ENCODE measurements at regions not wholly inside any gene's neighbourhood (a gene's known extent, or its start where the extent isn't known, plus 50 kb on each side); places are given as distances from the start of the nearest gene placed in this dataset.
"Not testable (repeated sequence)": the region's sequence is repeated elsewhere in the genome, so short reads cannot be mapped to it uniquely, and the experiment has no call there.

- Histone ChIP-seq H3K9me2 (replicated peaks; ENCODE audit: low read depth, low read length) (no peaks in the 10 kb centered on the region), H3K4me3 (ENCODE audit: low read length, poor library complexity, severe bottlenecking) (no peak overlapping the region), H2AFZ (ENCODE audit: low read length) (no peak overlapping the region), H3K27me3 (ENCODE audit: insufficient read depth, low read length, poor library complexity, severe bottlenecking) (no peaks in the 10 kb centered on the region), H4K20me1 (ENCODE audit: insufficient read depth, low read length, poor library complexity, severe bottlenecking) (no peaks in the 10 kb centered on the region), H3K9me3 (ENCODE audit: insufficient read depth, low read depth, low read length) (no peaks in the 10 kb centered on the region), H3K9ac (ENCODE audit: low read depth, low read length, poor library complexity, severe bottlenecking) (no peak overlapping the region), H3K4me2 (ENCODE audit: low read depth, low read length, poor library complexity, severe bottlenecking) (no peak overlapping the region), H3K36me3 (ENCODE audit: insufficient read depth, low read length) (no peaks in the 10 kb centered on the region), H3K4me1 (ENCODE audit: insufficient read depth, low read length, poor library complexity, severe bottlenecking) (no peaks in the 10 kb centered on the region), H3F3A (ENCODE audit: low read depth) (no peaks in the 10 kb centered on the region), H3K79me2 (ENCODE audit: insufficient read depth, low read length) (no peaks in the 10 kb centered on the region)
- TF ChIP-seq CTCF (conservative IDR thresholded peaks at IDR 0.05; ENCODE audit: low read length) (no peak), EZH2phosphoT487 (IDR thresholded peaks at IDR 0.05; ENCODE audit: borderline replicate concordance) (no peak)
These were observed 283.0 kb downstream of the RAB38 start for GRCh38 chr11:87892291-87892690.

- Histone ChIP-seq H3K4me1 (ENCODE audit: insufficient read depth, low read length, poor library complexity, severe bottlenecking) (no peaks in the 10 kb centered on the region), H3K9me2 (replicated peaks; ENCODE audit: low read depth, low read length) (no peaks in the 10 kb centered on the region), H2AFZ (ENCODE audit: low read length) (no peak overlapping the region), H4K20me1 (ENCODE audit: insufficient read depth, low read length, poor library complexity, severe bottlenecking) (no peaks in the 10 kb centered on the region), H3K79me2 (ENCODE audit: insufficient read depth, low read length) (no peaks in the 10 kb centered on the region), H3K27me3 (ENCODE audit: insufficient read depth, low read length, poor library complexity, severe bottlenecking) (no peaks in the 10 kb centered on the region), H3F3A (ENCODE audit: low read depth) (no peaks in the 10 kb centered on the region), H3K4me3 (ENCODE audit: low read length, poor library complexity, severe bottlenecking) (no peak overlapping the region), H3K9ac (ENCODE audit: low read depth, low read length, poor library complexity, severe bottlenecking) (no peak overlapping the region), H3K9me3 (ENCODE audit: insufficient read depth, low read depth, low read length) (no peaks in the 10 kb centered on the region), H3K4me2 (ENCODE audit: low read depth, low read length, poor library complexity, severe bottlenecking) (no peak overlapping the region), H3K36me3 (ENCODE audit: insufficient read depth, low read length) (no peaks in the 10 kb centered on the region)
- TF ChIP-seq CTCF (conservative IDR thresholded peaks at IDR 0.05; ENCODE audit: low read length) = no peak
- TF ChIP-seq EZH2phosphoT487 (IDR thresholded peaks at IDR 0.05; ENCODE audit: borderline replicate concordance) = no peak
These were observed 286.1 kb downstream of the RAB38 start for GRCh38 chr11:87889126-87889525.

- H3K79me2 ChIP-seq (ENCODE audit: insufficient read depth, low read length); H2AFZ ChIP-seq (ENCODE audit: low read length); H3K27me3 ChIP-seq (ENCODE audit: insufficient read depth, low read length, poor library complexity, severe bottlenecking); H3K4me2 ChIP-seq (ENCODE audit: low read depth, low read length, poor library complexity, severe bottlenecking); H3K9ac ChIP-seq (ENCODE audit: low read depth, low read length, poor library complexity, severe bottlenecking); H3K4me3 ChIP-seq (ENCODE audit: low read length, poor library complexity, severe bottlenecking); H3K9me2 ChIP-seq (replicated peaks; ENCODE audit: low read depth, low read length); H4K20me1 ChIP-seq (ENCODE audit: insufficient read depth, low read length, poor library complexity, severe bottlenecking); H3F3A ChIP-seq (ENCODE audit: low read depth); H3K36me3 ChIP-seq (ENCODE audit: insufficient read depth, low read length); H3K4me1 ChIP-seq (ENCODE audit: insufficient read depth, low read length, poor library complexity, severe bottlenecking); H3K9me3 ChIP-seq (ENCODE audit: insufficient read depth, low read depth, low read length): not testable (repeated sequence)
These were observed 290.2 kb downstream of the RAB38 start for GRCh38 chr11:87885084-87885483.

- Histone ChIP-seq H3K79me2 (ENCODE audit: insufficient read depth, low read length) (no peaks in the 10 kb centered on the region), H3K9me3 (ENCODE audit: insufficient read depth, low read depth, low read length) (no peaks in the 10 kb centered on the region), H3K4me2 (ENCODE audit: low read depth, low read length, poor library complexity, severe bottlenecking) (no peak overlapping the region), H3K36me3 (ENCODE audit: insufficient read depth, low read length) (no peaks in the 10 kb centered on the region), H3K4me1 (ENCODE audit: insufficient read depth, low read length, poor library complexity, severe bottlenecking) (no peaks in the 10 kb centered on the region), H3K4me3 (ENCODE audit: low read length, poor library complexity, severe bottlenecking) (no peak overlapping the region), H3F3A (ENCODE audit: low read depth) (no peaks in the 10 kb centered on the region), H3K9me2 (replicated peaks; ENCODE audit: low read depth, low read length) (no peaks in the 10 kb centered on the region), H4K20me1 (ENCODE audit: insufficient read depth, low read length, poor library complexity, severe bottlenecking) (no peaks in the 10 kb centered on the region), H2AFZ (ENCODE audit: low read length) (no peak overlapping the region), H3K9ac (ENCODE audit: low read depth, low read length, poor library complexity, severe bottlenecking) (no peak overlapping the region), H3K27me3 (ENCODE audit: insufficient read depth, low read length, poor library complexity, severe bottlenecking) (no peaks in the 10 kb centered on the region)
- TF ChIP-seq EZH2phosphoT487 (IDR thresholded peaks at IDR 0.05; ENCODE audit: borderline replicate concordance) (no peak), CTCF (conservative IDR thresholded peaks at IDR 0.05; ENCODE audit: low read length) (no peak)
These were observed 296.1 kb downstream of the RAB38 start for GRCh38 chr11:87879118-87879517.
